HCEC 1CT (cell line): ENCODE measurements at regions not wholly inside any gene's neighbourhood (a gene's known extent, or its start where the extent isn't known, plus 50 kb on each side); places are given as distances from the start of the nearest gene placed in this dataset.
"Not testable (repeated sequence)": the region's sequence is repeated elsewhere in the genome, so short reads cannot be mapped to it uniquely, and the experiment has no call there.

Experiments used
- DNase-seq: peaks from one replicate; pipeline ENCODE4 v3.0.0-alpha.2; 2017

DNA sequence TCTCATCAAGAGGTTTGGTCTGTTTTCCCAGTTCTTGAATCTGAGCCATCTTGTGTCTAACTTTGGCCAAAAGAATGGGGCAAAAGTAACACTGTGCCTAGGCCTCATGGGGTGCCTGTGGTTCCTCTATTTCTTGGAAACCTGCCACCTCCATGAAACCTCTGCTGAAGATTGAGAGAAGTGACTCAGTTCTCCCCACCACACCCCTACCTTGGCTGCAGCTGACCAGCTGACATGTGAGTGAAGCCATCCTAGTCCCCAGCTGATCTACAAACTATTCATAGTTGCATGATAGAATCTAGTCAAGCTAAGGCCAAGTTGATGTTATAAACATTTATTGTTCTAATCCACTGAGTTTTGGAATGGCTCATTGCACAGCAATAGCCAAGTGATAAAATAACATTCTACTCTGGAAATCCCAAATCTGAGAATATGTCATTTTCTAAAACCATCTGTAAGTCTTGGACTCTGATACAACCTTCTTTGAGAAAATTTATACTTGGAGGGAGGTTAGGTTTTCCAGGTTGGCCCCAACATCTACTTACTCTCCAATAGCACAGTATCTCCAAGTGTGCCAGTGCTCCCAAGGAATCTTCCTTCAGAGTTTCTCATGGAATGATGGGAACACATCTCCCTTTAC, 107.0 kb upstream of the SMLR1 start:
- no peak for DNase-seq

DNA sequence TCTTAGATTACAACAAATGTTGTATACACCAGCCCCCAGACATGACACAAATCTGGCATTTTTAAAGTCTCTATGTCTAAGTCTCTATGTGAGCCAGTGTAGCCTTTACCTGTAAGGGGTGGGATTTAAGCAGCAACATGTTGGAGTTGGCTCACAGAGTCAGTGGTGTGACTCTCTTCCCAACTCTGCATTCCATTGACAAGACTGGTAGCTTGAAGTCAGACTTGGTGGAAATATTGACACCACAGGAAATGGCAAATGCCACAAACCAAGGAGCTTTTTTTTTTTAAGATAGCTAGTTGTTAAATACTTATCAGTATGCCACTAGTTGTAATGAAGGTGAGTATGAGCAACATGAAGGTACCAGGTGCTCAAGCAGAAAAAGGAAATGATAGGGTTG, 103.1 kb upstream of the SMLR1 start:
- DNase-seq = no peak

DNA sequence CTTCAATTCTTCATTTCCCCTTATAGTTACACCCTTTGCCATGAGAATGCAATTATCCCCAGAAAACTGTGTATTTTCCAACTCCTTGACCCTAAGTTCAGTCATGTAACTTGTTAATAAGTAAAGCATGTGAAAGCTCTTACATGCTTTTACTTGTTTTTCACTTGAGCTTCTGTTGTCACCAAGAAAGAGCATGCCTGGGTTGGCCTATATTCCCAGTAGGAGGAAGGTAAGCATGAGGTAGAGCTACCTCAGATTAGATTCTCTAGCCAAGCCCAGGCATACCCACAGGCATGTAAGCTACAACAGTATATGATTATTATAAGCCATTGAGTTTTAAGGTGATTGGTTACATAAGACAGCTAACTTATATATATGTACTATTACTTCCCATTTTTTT, 101.7 kb upstream of the SMLR1 start:
- DNase-seq = no peak

DNA sequence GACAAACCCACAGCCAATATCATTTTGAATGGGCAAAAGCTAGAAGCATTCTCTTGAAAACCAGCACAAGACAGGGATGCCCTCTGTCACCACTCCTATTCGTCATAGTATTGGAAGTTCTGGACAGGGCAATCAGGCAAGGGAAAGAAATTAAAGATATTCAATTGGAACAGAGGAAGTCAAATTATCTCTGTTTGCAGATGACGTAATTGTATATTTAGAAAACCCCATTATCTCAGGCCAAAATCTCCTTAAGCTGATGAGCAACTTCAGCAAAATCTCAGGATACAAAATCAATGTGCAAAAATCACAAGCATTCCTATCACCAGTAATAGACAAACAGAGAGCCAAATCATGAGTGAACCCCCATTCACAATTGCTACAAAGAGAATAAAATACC, 99.1 kb upstream of the SMLR1 start:
- not testable (repeated sequence) for DNase-seq

DNA sequence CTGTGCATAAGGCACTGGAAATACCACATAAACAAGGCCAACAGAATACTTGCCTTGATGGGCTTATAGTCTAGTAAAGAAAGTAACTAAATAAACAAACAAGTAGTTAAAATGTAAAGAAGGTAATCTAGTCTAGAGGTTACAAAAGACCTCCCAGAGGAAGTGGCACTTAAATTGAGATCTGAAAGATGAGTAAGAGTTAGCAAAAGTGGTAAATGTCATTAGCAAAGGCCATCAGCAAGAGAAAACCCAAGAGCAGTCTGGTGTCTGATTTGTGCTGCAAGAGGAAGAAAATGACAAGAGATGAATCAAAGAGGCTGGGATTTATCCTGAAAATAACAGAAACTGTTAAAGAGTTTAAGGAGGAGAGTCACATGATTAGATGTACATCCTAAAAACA, 96.6 kb upstream of the SMLR1 start:
- DNase-seq = no peak

DNA sequence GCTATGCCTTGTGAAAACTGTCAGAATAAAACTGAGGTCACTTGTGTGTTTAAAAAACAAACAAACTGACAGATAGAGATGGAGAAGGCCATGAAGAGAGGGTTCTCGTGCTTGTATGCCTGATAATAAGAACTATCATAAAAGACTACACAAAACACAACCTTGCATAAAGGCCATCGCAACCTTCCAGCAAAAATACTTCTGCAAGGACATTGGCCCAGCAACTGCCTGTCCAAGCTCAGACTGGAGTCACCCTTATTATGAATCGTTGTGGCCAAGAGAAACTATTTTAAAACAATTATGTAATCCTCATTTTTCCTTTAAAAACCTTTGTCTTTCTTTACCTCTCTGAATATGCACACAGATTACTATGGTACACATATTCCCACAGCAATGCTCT, 93.0 kb upstream of the SMLR1 start:
- no peak for DNase-seq

DNA sequence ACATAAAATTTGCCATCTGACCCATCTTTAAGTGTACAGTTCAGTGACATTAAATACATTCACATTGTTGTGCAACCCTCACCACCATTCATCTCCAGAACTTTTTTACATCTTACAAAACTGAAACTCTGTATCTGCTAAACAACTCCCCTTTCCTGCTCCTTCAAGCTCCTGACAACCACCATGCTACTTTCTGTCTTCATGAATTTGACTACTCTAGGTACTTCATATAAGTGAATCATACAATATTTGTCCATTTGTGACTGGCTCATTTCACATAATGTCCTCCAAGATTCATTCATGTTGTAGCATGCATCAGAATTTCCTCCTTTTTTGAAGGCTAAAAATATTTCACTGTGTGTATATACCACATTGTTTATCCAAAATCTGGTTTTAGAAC, 86.9 kb upstream of the SMLR1 start:
- no peak for DNase-seq

DNA sequence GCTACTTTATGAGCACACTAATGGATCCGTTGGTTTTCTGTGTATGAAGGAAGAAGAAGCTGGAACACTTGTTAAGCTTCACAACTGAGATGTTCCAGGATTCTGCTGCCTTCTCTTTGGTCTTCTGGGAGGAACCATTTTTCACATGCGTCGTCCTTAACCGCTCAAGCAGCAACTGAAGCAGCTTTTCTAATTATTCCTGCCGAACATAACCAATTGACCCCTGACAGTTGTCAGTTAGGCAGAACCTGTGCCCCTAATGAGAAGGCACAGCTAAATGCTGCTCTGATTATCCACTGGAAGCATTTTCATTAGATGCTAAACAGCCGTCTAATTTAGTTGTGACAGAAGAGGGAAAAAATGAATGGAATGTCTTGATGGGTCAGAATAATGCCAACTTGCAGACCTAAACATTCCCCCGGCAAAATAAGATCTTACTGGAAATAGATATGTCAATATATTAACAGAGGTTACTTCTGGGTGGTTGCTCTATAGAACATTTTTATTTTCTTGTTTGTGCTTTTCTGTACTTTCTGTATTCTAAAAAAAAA, 85.0 kb upstream of the SMLR1 start:
- DNase-seq = peak; percentile 11

DNA sequence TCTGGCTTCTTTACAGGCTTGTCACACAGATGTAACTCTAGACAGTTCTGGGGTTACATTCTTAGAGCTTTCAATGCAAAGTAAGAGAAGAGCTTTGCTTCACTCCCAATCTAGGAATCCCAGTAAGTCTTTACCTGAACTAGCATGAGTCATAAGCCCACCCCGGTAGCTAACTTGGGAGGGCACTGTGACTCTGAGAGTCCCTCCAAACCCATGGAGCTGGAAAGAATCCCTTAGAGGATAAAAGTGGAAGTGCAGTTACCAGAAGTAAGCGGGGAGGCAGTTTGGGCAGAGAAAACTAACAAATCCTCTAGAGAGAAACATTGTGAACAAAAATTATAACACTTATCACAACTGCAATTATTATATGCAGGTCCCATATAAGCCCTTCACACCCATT, 84.0 kb upstream of the SMLR1 start:
- no peak for DNase-seq

DNA sequence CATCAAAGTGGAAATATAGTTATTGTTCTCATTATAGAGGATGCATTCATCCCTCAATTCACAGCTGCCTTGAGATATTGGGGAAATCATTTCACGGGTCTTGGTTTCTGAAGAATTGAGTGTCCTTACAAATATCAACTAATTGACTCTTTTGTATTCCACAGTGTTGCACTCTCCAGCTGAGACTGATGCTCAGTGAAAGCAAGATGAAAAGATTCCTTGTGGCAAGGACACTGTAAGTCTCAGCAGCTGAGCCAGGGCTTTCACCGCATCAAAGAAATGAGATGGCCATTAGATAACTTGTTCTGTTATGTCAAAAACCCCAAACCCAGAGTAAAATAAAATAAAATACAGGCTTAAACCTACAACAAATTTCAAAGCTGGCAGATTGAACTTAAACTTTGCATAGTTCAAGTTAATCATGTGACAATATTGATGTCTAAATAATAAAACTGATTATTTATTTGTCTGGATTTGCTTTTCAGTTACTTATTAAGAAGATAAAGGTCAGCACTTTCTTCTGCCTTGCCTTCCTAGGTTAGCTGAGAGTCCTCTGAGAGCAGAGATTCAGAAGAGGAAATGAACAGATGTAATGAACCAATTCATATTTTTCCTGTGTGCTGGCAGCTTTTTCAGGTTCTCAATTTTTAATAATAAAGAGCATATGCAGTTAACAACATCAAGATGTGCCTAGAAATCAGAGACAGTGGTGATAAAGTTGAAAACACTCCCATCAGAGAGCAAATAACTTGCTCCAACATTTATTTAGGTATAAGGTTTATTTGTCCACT, 82.4 kb upstream of the SMLR1 start:
- DNase-seq = no peak

DNA sequence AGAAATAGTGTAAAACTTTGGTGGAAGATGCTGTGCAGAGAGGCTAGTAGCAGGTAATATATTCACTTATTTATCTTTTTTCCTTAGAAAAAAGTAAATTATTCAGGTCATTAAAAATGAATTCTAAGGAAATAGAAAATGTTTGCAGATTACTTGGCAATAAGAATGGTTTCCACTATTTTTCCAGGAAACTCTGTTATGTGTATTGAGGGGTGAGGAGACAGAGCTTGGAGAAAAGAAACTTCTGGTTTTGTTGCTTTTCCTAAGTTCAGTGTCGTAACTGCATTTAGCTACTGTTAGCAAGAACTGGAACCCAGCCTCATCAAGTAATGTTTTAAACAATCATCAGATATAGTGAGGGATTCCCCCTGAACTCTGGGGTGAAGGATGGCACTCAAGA, 79.2 kb upstream of the SMLR1 start:
- DNase-seq = no peak

DNA sequence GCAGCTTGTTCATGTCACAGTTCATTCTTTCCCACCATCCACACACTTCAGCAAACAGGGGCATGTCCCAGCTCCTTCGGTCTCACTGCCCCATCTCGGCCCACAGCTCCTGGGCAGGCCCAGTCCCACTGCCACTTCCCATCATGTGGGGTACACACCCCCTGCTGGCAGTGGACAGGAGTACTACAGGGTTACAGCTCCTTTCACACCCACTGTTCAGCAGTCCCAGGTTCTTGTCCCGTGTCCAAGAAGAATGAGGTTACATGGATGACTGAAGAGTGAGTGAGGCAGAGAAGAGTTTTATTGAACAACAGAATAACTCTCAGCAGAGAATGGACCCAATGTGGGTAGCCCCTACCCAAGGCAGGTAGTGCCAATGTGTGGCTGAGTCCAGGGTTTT, 77.8 kb upstream of the SMLR1 start:
- DNase-seq = no peak

DNA sequence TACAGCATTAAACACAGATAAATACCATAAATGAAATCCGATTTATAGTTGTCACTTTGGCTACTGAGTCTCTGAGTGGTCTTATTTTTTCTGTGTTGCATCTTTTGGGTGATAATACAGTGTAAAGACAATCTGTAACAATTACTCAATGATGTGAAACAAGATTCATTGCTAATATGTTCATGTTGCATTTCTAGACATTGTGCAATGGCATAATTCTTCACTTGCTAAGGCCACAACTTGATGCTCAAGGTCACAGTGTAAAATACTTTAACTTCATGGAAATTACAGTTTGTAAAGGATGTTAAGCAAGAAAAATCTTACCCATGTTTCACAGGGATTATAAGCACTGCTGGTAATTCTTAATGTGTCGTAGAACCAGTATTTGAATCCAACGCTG, 74.9 kb upstream of the SMLR1 start:
- peak; percentile 29 for DNase-seq

DNA sequence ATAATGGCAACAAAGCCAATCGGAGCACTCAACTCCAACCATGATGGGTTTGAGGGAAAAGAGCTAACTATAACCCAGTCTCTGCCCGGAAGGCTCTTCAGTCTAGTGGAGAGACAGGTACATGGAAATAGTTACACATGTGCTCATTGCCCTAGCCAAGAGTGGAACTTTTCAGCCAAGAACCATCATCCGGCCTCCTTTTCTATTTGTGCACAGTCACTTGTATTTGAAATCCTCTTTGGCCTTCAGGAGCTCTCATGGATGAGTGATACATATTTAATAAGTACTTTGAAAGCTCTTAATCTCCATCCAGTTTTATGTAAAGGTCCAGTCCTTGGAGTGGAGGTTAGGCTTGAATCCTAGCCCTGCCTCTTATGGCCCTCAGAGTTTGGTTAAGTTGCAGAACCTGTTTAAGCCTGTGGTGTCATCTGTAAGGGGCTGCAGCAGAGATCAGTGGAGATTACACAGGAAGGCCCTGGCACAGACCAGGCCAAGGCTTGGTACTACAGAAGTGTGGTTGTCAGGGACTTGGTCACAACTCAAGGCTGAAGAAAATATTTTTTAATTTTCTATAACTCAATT, 72.3 kb upstream of the SMLR1 start:
- DNase-seq = no peak

DNA sequence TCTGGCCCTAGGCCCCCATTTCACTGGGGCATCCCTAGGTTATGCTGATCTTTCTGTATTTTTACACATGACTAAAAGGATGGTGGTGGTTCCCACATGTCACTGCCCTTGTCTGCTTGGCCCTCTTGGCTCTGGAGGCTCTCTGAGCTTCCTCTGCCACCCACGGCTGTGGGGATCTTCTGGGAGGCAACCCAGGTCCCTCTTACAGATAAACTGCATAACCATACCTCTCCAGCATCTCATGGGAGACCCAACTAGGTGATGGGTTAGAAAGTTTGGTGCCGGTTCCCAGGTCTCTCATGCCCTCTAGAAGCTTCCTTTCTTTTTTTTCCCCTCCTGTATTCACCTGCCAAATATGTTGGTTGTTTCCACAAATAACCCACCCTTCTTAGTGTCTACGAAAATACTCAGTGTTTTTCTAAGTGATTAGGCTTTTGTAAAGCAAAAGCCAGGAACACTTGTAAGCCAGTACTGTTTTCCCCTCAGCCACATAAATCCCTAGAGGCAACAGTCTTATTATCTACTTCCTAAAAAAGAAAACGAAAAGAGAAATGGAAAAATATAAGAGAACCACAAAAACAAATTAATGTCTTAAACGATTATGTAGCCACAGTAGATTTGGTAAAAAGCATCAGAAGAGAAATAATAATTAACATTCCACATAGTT, 71.7 kb upstream of the SMLR1 start:
- DNase-seq = no peak

DNA sequence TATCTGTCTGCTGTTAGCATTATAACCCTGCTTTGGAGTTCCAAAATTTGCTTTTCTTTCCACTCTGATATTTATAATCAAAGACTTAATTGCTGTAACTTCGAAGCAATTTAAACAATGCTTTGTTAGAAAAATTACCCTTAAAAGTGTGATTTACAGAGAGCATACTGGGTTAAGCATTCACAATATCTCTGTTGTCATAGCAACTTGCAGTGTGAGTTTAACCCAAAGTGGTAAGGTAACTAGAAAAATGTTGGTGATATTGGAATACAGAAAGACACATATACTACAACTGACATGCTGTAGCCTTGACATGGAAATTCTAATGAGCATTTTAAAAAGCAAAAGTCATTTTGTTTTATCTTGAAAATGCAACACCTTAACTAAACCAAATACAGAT, 70.4 kb upstream of the SMLR1 start:
- DNase-seq = no peak

DNA sequence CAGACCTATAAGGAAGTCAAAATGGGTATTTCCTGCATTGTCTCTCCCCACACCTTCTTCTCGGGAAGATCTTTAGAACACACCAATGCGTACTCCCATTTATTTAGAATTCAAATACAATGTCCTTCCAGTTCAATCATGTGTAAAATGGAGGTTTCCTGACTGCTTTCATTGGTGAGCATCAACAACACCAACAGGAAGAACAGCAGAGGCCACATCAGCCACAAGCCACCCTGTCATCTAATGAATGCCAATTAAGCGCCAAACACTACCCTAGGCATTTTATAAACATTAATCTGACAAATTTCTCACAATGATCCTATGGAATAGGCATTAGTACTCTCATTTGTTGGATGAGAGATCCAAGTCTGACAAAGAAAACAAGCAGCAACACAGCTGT, 68.4 kb upstream of the SMLR1 start:
- no peak for DNase-seq

DNA sequence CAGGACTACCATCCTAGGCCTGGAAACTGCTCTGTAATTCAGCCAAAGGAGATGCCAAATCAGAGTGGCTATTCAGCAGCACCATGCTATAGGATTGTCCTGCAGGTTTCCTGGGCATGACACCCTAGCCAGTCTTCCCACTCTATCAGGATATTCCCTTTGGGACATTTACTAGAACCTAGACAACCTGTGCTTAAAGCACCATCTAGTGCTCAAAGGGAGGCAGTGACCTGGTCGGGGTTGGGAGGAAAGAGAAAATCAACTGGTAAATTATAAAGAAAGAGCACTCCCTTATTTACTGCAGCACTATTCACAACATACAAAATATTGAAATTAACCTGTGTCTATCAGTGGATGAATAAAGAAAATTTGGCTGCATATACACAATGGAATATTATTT, 67.2 kb upstream of the SMLR1 start:
- peak; percentile 60 for DNase-seq

DNA sequence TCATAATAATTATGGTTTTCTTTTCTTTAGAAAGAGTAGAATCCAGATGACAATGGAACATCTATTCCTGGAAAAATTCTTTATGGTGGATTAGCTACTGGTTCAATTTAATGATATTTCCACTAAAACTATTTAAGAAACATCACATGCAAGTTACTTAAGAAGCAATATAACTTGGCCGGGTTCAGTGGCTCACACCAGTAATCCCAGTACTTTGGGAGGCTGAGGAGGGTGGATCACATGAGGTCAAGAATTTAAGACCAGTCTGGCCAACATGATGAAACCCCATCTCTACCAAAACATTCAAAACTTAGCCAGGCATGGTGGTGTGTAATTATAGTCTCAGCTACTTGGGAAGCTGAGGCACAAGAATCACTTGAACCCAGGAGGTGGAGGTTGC, 65.9 kb upstream of the SMLR1 start:
- DNase-seq = no peak

DNA sequence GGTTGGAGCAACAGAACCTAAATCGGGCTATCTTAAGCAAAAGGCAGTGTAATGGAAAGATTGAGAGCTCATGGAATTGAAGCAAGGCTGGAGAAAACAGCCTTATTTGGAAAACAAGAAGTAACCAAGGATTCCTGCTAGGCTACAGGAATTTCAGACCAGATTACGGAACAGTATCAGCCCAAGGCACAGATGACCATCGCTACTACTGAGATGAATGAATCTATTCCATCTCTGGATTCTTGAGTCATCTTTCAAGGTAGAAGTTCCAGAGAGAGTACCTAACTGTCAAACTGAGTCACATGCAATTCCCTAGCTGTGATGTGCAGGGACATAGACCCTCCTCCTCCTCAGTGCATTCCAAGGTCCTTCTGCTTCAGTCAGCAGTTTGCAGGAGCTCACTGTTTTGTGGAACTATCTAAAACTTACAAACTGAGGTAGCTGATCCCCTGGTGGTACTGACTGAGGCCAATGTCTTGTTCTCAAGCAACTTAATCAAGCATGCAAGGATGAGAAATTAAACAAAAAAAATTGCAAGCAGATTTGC, 62.0 kb upstream of the SMLR1 start:
- no peak for DNase-seq

DNA sequence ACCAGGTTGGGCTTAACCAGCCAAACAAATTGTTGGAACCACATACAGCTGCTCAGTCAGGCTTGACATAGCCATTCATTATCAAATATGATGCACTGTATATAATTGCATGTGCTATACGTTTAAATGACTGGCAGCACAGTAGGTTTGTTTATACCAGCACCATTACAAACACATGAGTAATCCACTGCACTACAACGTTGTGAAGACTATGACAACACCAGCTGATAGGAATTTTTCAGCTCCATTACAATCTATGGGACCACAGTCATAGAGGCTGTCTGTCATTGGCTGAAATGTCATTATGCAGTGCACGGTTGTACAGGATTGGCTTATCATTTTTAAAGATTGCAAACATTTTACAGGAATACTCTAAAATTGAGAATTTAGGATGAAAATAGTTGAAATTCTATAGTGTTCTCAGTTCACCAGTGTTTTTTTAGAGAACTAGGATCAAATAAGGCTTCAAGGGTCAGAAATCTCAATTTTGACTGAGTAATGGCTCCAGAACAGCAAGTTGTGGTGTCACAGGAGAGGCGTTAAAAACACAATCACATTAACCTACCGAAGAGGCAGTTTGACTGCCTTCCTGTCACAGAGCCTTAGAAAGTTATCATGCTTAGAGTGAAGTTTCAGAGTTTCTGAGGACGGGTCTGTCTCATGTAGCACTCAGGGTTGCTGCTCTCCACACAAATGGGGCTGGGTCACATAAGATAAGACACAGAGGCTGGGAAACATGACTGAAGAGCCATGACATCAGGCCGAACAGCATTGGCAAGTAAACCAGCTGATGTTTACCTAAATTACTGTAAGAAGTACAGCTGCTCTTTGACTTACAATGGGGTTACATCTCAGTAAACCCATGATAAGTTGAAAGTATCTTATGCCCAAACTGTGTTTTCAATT, 60.7 kb upstream of the SMLR1 start:
- DNase-seq = peak; percentile 47

DNA sequence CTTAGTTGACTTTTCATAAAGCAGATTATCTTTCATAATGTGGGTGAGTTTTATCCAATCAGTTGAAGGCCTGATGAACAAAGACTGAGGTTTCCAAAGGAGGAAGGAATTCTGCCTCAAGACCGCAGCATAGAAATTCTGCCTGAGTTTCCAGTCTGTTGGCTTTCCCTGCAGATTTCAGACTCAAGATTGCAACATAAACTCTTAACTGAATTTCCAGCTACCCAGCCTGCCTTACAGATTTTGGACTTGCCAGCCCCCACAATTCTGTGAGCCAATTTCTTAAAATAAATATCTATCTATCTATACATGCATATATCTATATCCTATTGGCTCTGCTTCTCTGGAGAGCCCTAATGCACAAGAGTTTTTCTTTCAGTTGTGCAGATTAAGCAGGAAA, 57.3 kb upstream of the SMLR1 start:
- no peak for DNase-seq
